BLaER1 treated with 17β-estradiol and CSF1 and Interleukin-3, amounts not matched to agents 10 nM and 100 nM (cell line): ENCODE measurements at regions not wholly inside any gene's neighbourhood (a gene's known extent, or its start where the extent isn't known, plus 50 kb on each side); places are given as distances from the start of the nearest gene placed in this dataset.

Source experiments
- H3K27ac ChIP-seq, 11 experiments: shearing (Covaris generic); formaldehyde crosslinking; 2 replicates each; pipeline ENCODE4 v1.8.1; 2022
- H3K27me3 ChIP-seq, 11 experiments: shearing (Covaris generic); formaldehyde crosslinking; 2 replicates each; pipeline ENCODE4 v1.8.1; 2022
- H3K36me3 ChIP-seq, 11 experiments: shearing (Covaris generic); formaldehyde crosslinking; 2 replicates each; pipeline ENCODE4 v1.8.1; 2022
- H3K4me1 ChIP-seq, 10 experiments: shearing (Covaris generic); formaldehyde crosslinking; 2 replicates each; pipeline ENCODE4 v1.8.1; 2022
- H3K4me2 ChIP-seq, 11 experiments: shearing (Covaris generic); formaldehyde crosslinking; 2 replicates each; pipeline ENCODE4 v1.8.1; 2022
- H3K4me3 ChIP-seq, 10 experiments: shearing (Covaris generic); formaldehyde crosslinking; 2 replicates each; pipeline ENCODE4 v1.8.1; 2022
- H3K9ac ChIP-seq, 11 experiments: shearing (Covaris generic); formaldehyde crosslinking; 2 replicates each; pipeline ENCODE4 v1.8.1; 2022
- H3K9me3 ChIP-seq, 11 experiments: shearing (Covaris generic); formaldehyde crosslinking; replicated peaks in 1 of 11; 2 replicates each; pipeline ENCODE4 v1.8.1; 2022
- H4K20me1 ChIP-seq, 11 experiments: shearing (Covaris generic); formaldehyde crosslinking; 2 replicates each; pipeline ENCODE4 v1.8.1; 2022
- Cebpa-rat ChIP-seq, 11 experiments: shearing (Covaris generic); IDR thresholded peaks; 2 replicates each; pipeline ENCODE4 v1.8.1; 2022

GRCh38 chr13:36493046-36493445 lies 60.8 kb downstream of the CCNA1 start:
- Histone ChIP-seq H3K4me2 (no peak overlapping the region), H3K9ac (no peak overlapping the region), H3K27ac (no peak overlapping the region), H3K4me1 (no peaks in the 10 kb centered on the region), H3K4me3 (no peak overlapping the region), H3K9me3 (no peaks in the 10 kb centered on the region), H3K36me3 (no peaks in the 10 kb centered on the region), H4K20me1 (no peaks in the 10 kb centered on the region), H3K27me3 (no peaks in the 10 kb centered on the region)
- no peak for TF ChIP-seq Cebpa-rat (IDR thresholded peaks at IDR 0.05)

GRCh38 chr13:36495431-36495830 lies 63.1 kb downstream of the CCNA1 start:
- H3K27ac ChIP-seq, result no peak overlapping the region
- no peaks in the 10 kb centered on the region for H3K36me3 ChIP-seq
- no peaks in the 10 kb centered on the region for H3K27me3 ChIP-seq
- H3K4me1 ChIP-seq, result no peaks in the 10 kb centered on the region
- no peaks in the 10 kb centered on the region for H3K9me3 ChIP-seq
- H3K9ac ChIP-seq, result no peak overlapping the region
- no peak overlapping the region for H3K4me2 ChIP-seq
- H4K20me1 ChIP-seq, result no peaks in the 10 kb centered on the region
- no peak overlapping the region for H3K4me3 ChIP-seq
- TF ChIP-seq Cebpa-rat (IDR thresholded peaks at IDR 0.05), result no peak

GRCh38 chr13:36509369-36509768 lies 77.1 kb downstream of the CCNA1 start:
- Histone ChIP-seq H3K27me3 (no peaks in the 10 kb centered on the region), H3K4me2 (no peak overlapping the region), H3K27ac (no peak overlapping the region), H3K4me3 (no peak overlapping the region), H4K20me1 (no peaks in the 10 kb centered on the region), H3K4me1 (peaks cover 8 to 25% (median 22%) of the 10 kb centered on the region in 10 experiments; a peak in 18 of 20 replicates), H3K9ac (no peak overlapping the region), H3K36me3 (no peaks in the 10 kb centered on the region), H3K9me3 (peaks cover 3 to 11% (median 8%) of the 10 kb centered on the region in 11 experiments)
- TF ChIP-seq Cebpa-rat (IDR thresholded peaks at IDR 0.05), result no peak

GRCh38 chr13:36512771-36513170 lies 80.5 kb downstream of the CCNA1 start:
- Histone ChIP-seq H3K4me1 (peaks cover 10 to 44% (median 38%) of the 10 kb centered on the region in 10 experiments; a peak in 18 of 20 replicates), H3K9ac (no peak overlapping the region), H4K20me1 (no peaks in the 10 kb centered on the region), H3K9me3 (no peaks in the 10 kb centered on the region), H3K36me3 (no peaks in the 10 kb centered on the region), H3K4me3 (no peak overlapping the region), H3K27me3 (no peaks in the 10 kb centered on the region), H3K27ac (peak overlapping the region in 6 of 11 experiments; percentile 13 to 38 (median 28); a peak in 8 of 22 replicates), H3K4me2 (peak overlapping the region in 10 of 11 experiments; percentile 19 to 79 (median 66); a peak in 18 of 22 replicates)
- no peak for TF ChIP-seq Cebpa-rat (IDR thresholded peaks at IDR 0.05)

- no peak for TF ChIP-seq Cebpa-rat (IDR thresholded peaks at IDR 0.05)
- Histone ChIP-seq H4K20me1 (no peaks in the 10 kb centered on the region), H3K9ac (no peak overlapping the region; a peak in 1 of 22 replicates), H3K4me3 (no peak overlapping the region), H3K36me3 (no peaks in the 10 kb centered on the region), H3K4me1 (peaks cover 10 to 44% (median 38%) of the 10 kb centered on the region in 10 experiments; a peak in 18 of 20 replicates), H3K27me3 (no peaks in the 10 kb centered on the region), H3K27ac (peak overlapping the region in 5 of 11 experiments; percentile 13 to 38 (median 29); a peak in 6 of 22 replicates), H3K4me2 (peak overlapping the region in 9 of 11 experiments; percentile 22 to 79 (median 66); a peak in 17 of 22 replicates), H3K9me3 (no peaks in the 10 kb centered on the region)
These were observed 81.0 kb downstream of the CCNA1 start for GRCh38 chr13:36513266-36513665.

GRCh38 chr13:36515466-36515865 lies 83.2 kb downstream of the CCNA1 start:
- H3K4me3 ChIP-seq, result no peak overlapping the region
- H3K9me3 ChIP-seq, result no peaks in the 10 kb centered on the region
- no peaks in the 10 kb centered on the region for H4K20me1 ChIP-seq
- H3K36me3 ChIP-seq, result no peaks in the 10 kb centered on the region
- peaks cover 10 to 44% (median 38%) of the 10 kb centered on the region in 10 experiments; a peak in 18 of 20 replicates for H3K4me1 ChIP-seq
- no peak overlapping the region for H3K9ac ChIP-seq
- no peak for TF ChIP-seq Cebpa-rat (IDR thresholded peaks at IDR 0.05)
- no peak overlapping the region for H3K27ac ChIP-seq
- H3K27me3 ChIP-seq, result no peaks in the 10 kb centered on the region
- peak overlapping the region in 6 of 11 experiments; percentile 13 to 66 (median 34); a peak in 8 of 22 replicates for H3K4me2 ChIP-seq

GRCh38 chr13:36516225-36516624 lies 83.9 kb downstream of the CCNA1 start:
- Histone ChIP-seq H3K9me3 (no peaks in the 10 kb centered on the region), H4K20me1 (no peaks in the 10 kb centered on the region), H3K36me3 (no peaks in the 10 kb centered on the region), H3K4me2 (peak overlapping the region in 4 of 11 experiments; percentile 28 to 66 (median 52); a peak in 5 of 22 replicates), H3K4me1 (peaks cover 10 to 44% (median 38%) of the 10 kb centered on the region in 10 experiments; a peak in 18 of 20 replicates), H3K27ac (no peak overlapping the region), H3K27me3 (no peaks in the 10 kb centered on the region), H3K9ac (no peak overlapping the region), H3K4me3 (no peak overlapping the region)
- TF ChIP-seq Cebpa-rat (IDR thresholded peaks at IDR 0.05), result no peak

GRCh38 chr13:36518707-36519106 lies 86.4 kb downstream of the CCNA1 start:
- H3K27ac ChIP-seq, result no peak overlapping the region
- H3K36me3 ChIP-seq, result no peaks in the 10 kb centered on the region
- H4K20me1 ChIP-seq, result no peaks in the 10 kb centered on the region
- H3K4me3 ChIP-seq, result no peak overlapping the region
- peaks cover 9 to 26% (median 22%) of the 10 kb centered on the region in 10 experiments; a peak in 18 of 20 replicates for H3K4me1 ChIP-seq
- no peaks in the 10 kb centered on the region for H3K27me3 ChIP-seq
- TF ChIP-seq Cebpa-rat (IDR thresholded peaks at IDR 0.05), result no peak
- H3K4me2 ChIP-seq, result no peak overlapping the region
- no peak overlapping the region for H3K9ac ChIP-seq
- H3K9me3 ChIP-seq, result peaks cover 0 to 6% (median 0%) of the 10 kb centered on the region in 11 experiments; a peak in 2 of 22 replicates

- H3K36me3 ChIP-seq, result no peaks in the 10 kb centered on the region
- H3K9me3 ChIP-seq, result peaks cover 0 to 6% (median 0%) of the 10 kb centered on the region in 11 experiments; a peak in 2 of 22 replicates
- H3K4me3 ChIP-seq, result no peak overlapping the region
- no peak for TF ChIP-seq Cebpa-rat (IDR thresholded peaks at IDR 0.05)
- H3K27ac ChIP-seq, result no peak overlapping the region
- no peaks in the 10 kb centered on the region for H4K20me1 ChIP-seq
- peaks cover 1 to 18% (median 15%) of the 10 kb centered on the region in 10 experiments; a peak in 17 of 20 replicates for H3K4me1 ChIP-seq
- no peak overlapping the region for H3K9ac ChIP-seq
- H3K27me3 ChIP-seq, result no peaks in the 10 kb centered on the region
- H3K4me2 ChIP-seq, result no peak overlapping the region
These were observed 87.1 kb downstream of the CCNA1 start for GRCh38 chr13:36519432-36519831.

- peaks cover 0 to 6% (median under 1%) of the 10 kb centered on the region in 11 experiments; a peak in 2 of 22 replicates for H3K9me3 ChIP-seq
- no peak overlapping the region for H3K4me3 ChIP-seq
- TF ChIP-seq Cebpa-rat (IDR thresholded peaks at IDR 0.05), result no peak
- H3K4me1 ChIP-seq, result peaks cover 0 to 12% (median 8%) of the 10 kb centered on the region in 10 experiments; a peak in 10 of 20 replicates
- no peak overlapping the region for H3K4me2 ChIP-seq
- no peaks in the 10 kb centered on the region for H4K20me1 ChIP-seq
- no peak overlapping the region for H3K27ac ChIP-seq
- H3K9ac ChIP-seq, result no peak overlapping the region
- H3K27me3 ChIP-seq, result no peaks in the 10 kb centered on the region
- no peaks in the 10 kb centered on the region for H3K36me3 ChIP-seq
These were observed 87.8 kb downstream of the CCNA1 start for GRCh38 chr13:36520111-36520510.
